ENCODE measurements at regions not wholly inside any gene's neighbourhood (a gene's known extent, or its start where the extent isn't known, plus 50 kb on each side); places are given as distances from the start of the nearest gene placed in this dataset.

GRCh38 chr5:28164568-28164967 lies 1126.2 kb upstream of the CDH9 start:
- Histone ChIP-seq H2BK120ac (replicated peaks; ENCODE audit: low read depth, low read length) (no peak overlapping the region), H3K56ac (replicated peaks; ENCODE audit: insufficient read length, low read depth, low read length) (no peak overlapping the region), H3K4ac (replicated peaks; ENCODE audit: insufficient read length, low read depth, low read length) (no peak overlapping the region), H3K36me3 (ENCODE audit: control insufficient read depth in 2 of 4, insufficient read depth in 4 of 4, low read length in 3 of 4) (no peaks in the 10 kb centered on the region), H2BK12ac (ENCODE audit: low read depth, low read length) (no peak overlapping the region), H3K79me2 (ENCODE audit: control insufficient read depth in 1 of 2, insufficient read depth in 2 of 2, low read length in 2 of 2) (no peaks in the 10 kb centered on the region), H2BK5ac (ENCODE audit: low read depth, low read length) (no peak overlapping the region), H2BK15ac (ENCODE audit: low read length) (no peak overlapping the region), H3K14ac (ENCODE audit: insufficient read length) (no peak overlapping the region), H2AFZ (ENCODE audit: low read length) (no peak overlapping the region), H3K4me2 (ENCODE audit: insufficient read depth in 1 of 2, low read depth in 2 of 2, low read length in 2 of 2) (no peak overlapping the region), H2AK5ac (ENCODE audit: low read depth, low read length) (no peak overlapping the region), H3K4me3 (ENCODE audit: extremely low read depth in 1 of 4, insufficient read depth in 2 of 4, low read depth in 3 of 4, low read length in 4 of 4) (no peak overlapping the region), H3K9ac (replicated peaks in 1 of 4; ENCODE audit: extremely low read depth in 1 of 4, low read depth in 3 of 4, low read length in 3 of 4) (no peak overlapping the region), H4K8ac (ENCODE audit: extremely low read depth, insufficient read depth, low read length) (no peak overlapping the region), H3K79me1 (ENCODE audit: low read depth, low read length) (no peaks in the 10 kb centered on the region), H4K91ac (replicated peaks; ENCODE audit: insufficient read length, low read length) (no peak overlapping the region), H3K23ac (ENCODE audit: insufficient read length) (no peak overlapping the region), H4K5ac (ENCODE audit: insufficient read length, low read depth, low read length) (no peak overlapping the region), H4K20me1 (replicated peaks in 1 of 2; ENCODE audit: control insufficient read depth in 1 of 2, insufficient read depth in 2 of 2, low read length in 2 of 2) (no peaks in the 10 kb centered on the region), H3K4me1 (replicated peaks in 1 of 4; ENCODE audit: control insufficient read depth in 3 of 4, insufficient read depth in 4 of 4, low read length in 3 of 4) (no peaks in the 10 kb centered on the region), H2BK20ac (ENCODE audit: low read length) (no peak overlapping the region), H3K27ac (ENCODE audit: low read depth, low read length) (no peak overlapping the region), H3K18ac (ENCODE audit: extremely low read depth, low read length) (no peak overlapping the region), H3K23me2 (ENCODE audit: low read depth, low read length) (no peaks in the 10 kb centered on the region), H3K27me3 (replicated peaks in 1 of 4; ENCODE audit: control insufficient read depth in 3 of 4, extremely low read depth in 1 of 4, insufficient read depth in 3 of 4, low read length in 3 of 4) (no peaks in the 10 kb centered on the region), H3K9me3 (ENCODE audit: insufficient read depth in 2 of 2, low read depth in 1 of 2, low read length in 1 of 2) (no peaks in the 10 kb centered on the region)
- FAIRE-seq (no peak), DNase-seq (ENCODE audit: low read depth in 1 of 2, low spot score in 2 of 2) (no peak)
- CTCF ChIA-PET (ENCODE audit: partially characterized antibody), result no interaction called here
- POLR2A ChIA-PET (ENCODE audit: partially characterized antibody), result no interaction called here
- 95% methylated on average over 2 of the region's 2 CpGs; no CpG with 5 or more reads in 1 of the 2 experiments for WGBS, 2 experiments (ENCODE audit: extremely low coverage in 1 of 2, insufficient coverage in 1 of 2, insufficient read length in 1 of 2, insufficient replicate concordance in 2 of 2, low coverage in 1 of 2, low lambda C conversion rate in 2 of 2, missing lambda C conversion rate in 1 of 2)
- TF ChIP-seq HDAC2 (IDR thresholded peaks at IDR 0.05; ENCODE audit: borderline replicate concordance in 1 of 2, low read depth in 2 of 2, low read length in 2 of 2) (no peak), RFX5 (IDR thresholded peaks at IDR 0.05; ENCODE audit: borderline replicate concordance, low read depth, low read length) (no peak), TAF1 (IDR thresholded peaks at IDR 0.05; ENCODE audit: low read depth, low read length) (no peak), SIN3A (conservative IDR thresholded peaks at IDR 0.05 in 1 of 2, IDR thresholded peaks at IDR 0.05 in 1 of 2; ENCODE audit: low read depth in 1 of 2, low read length in 2 of 2) (no peak), TBP (IDR thresholded peaks at IDR 0.05; ENCODE audit: low read depth, low read length) (no peak), EZH2 (IDR thresholded peaks at IDR 0.05; ENCODE audit: low read depth, low read length, severe bottlenecking) (no peak), PHF8 (conservative IDR thresholded peaks at IDR 0.05; ENCODE audit: low read depth, low read length) (no peak), MAFK (IDR thresholded peaks at IDR 0.05; ENCODE audit: low read depth, low read length) (no peak), SP4 (IDR thresholded peaks at IDR 0.05; ENCODE audit: low read length) (no peak), MAX (IDR thresholded peaks at IDR 0.05) (no peak), KDM1A (IDR thresholded peaks at IDR 0.05; ENCODE audit: borderline replicate concordance, low read length) (no peak), KDM4A (IDR thresholded peaks at IDR 0.05; ENCODE audit: low read depth, low read length, severe bottlenecking) (no peak)
- TF ChIP-seq, protein P1, sequence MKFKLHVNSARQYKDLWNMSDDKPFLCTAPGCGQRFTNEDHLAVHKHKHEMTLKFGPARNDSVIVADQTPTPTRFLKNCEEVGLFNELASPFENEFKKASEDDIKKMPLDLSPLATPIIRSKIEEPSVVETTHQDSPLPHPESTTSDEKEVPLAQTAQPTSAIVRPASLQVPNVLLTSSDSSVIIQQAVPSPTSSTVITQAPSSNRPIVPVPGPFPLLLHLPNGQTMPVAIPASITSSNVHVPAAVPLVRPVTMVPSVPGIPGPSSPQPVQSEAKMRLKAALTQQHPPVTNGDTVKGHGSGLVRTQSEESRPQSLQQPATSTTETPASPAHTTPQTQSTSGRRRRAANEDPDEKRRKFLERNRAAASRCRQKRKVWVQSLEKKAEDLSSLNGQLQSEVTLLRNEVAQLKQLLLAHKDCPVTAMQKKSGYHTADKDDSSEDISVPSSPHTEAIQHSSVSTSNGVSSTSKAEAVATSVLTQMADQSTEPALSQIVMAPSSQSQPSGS (IDR thresholded peaks at IDR 0.05; ENCODE audit: low read length), result no peak

All from H1 (cell line).